Left lung (tissue), 4 donors: ENCODE measurements at regions not wholly inside any gene's neighbourhood (a gene's known extent, or its start where the extent isn't known, plus 50 kb on each side); places are given as distances from the start of the nearest gene placed in this dataset.
A peak's percentile ranks its signal among the peaks of the same experiment; 100 is the strongest.

ENCODE experiments used
- ATAC-seq: fragments of 200-7000 bp; cut with Tn5 transposase; one replicate; pipeline ENCODE4 v1.9.1; 2020; ENCODE audit warnings: moderate library complexity
- DNase-seq, 4 donors: peaks; one replicate each; pipeline ENCODE4 v3.0.0-alpha.2; 2013 to 2020
- H3K27ac ChIP-seq, 2 donors: fragments of 200-600 bp; sonication (generic) in 1 of 2; one replicate each; pipeline versions ENCODE4 v1.5.0 to v1.8.0; 2020 to 2021
- H3K27me3 ChIP-seq, 2 donors: fragments of 200-600 bp; sonication (generic) in 1 of 2; one replicate each; pipeline versions ENCODE4 v1.5.0 to v1.8.0; 2020 to 2021
- H3K36me3 ChIP-seq, 2 donors: fragments of 200-600 bp; sonication (generic) in 1 of 2; one replicate each; pipeline versions ENCODE4 v1.5.0 to v1.8.0; 2020 to 2021
- H3K4me1 ChIP-seq, 2 donors: fragments of 200-600 bp; one replicate each; pipeline ENCODE4 v1.8.0; 2021
- H3K4me3 ChIP-seq, 2 donors: fragments of 200-600 bp; sonication (generic) in 1 of 2; one replicate each; pipeline versions ENCODE4 v1.5.0 to v1.8.0; 2020 to 2021; ENCODE audit warnings: mild to moderate bottlenecking in 1 of 2
- H3K9me3 ChIP-seq, 2 donors: fragments of 200-600 bp; sonication (generic) in 1 of 2; one replicate each; pipeline versions ENCODE4 v1.5.0 to v1.8.0; 2020 to 2021
- intact Hi-C, 2 donors: fragments of 100-400 bp; cut with DNase I; formaldehyde crosslinking; loops; one replicate each; pipeline versions ENCODE4 v1.11.2 to v1.14.2; 2022
- TF ChIP-seq, protein P1 (sequence below), 2 donors: fragments of 200-600 bp; sonication (generic) in 1 of 2; IDR thresholded peaks; one replicate each; pipeline versions ENCODE4 v1.5.0 to v1.8.0; 2021; ENCODE audit warnings: antibody characterized with exemption in 2 of 2
- donor health status: DM: no; HTN: yes; CAD: no.
- donor health status: DM: no; HTN: no; CAD: no.

DNA sequence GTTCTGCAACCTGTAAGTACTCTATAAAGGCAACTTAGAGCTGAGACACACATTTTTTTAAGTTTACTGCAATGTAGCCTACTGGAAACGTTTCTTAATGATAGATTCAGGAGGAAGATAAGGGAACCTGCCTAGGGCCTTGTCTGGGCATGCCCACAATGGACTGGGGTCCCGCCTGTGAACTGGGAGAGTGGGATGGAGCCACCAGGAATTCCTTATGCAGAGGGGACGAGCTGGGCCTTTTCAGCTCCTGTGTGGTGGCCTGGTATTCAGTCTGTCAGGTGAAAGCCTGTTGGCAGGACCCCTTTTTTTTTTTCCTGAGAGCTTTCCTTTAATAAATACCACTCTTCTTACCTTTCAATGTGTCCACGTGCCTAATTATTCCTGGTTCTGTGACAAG is 384.4 kb upstream of the ZWINT start:
- Histone ChIP-seq H3K36me3 (no peaks in the 10 kb centered on the region), H3K27me3 (no peaks in the 10 kb centered on the region), H3K27ac (no peak overlapping the region), H3K4me1 (no peaks in the 10 kb centered on the region), H3K9me3 (no peaks in the 10 kb centered on the region), H3K4me3 (no peak overlapping the region)
- intact Hi-C loops = no loop called here
- TF ChIP-seq, protein P1, sequence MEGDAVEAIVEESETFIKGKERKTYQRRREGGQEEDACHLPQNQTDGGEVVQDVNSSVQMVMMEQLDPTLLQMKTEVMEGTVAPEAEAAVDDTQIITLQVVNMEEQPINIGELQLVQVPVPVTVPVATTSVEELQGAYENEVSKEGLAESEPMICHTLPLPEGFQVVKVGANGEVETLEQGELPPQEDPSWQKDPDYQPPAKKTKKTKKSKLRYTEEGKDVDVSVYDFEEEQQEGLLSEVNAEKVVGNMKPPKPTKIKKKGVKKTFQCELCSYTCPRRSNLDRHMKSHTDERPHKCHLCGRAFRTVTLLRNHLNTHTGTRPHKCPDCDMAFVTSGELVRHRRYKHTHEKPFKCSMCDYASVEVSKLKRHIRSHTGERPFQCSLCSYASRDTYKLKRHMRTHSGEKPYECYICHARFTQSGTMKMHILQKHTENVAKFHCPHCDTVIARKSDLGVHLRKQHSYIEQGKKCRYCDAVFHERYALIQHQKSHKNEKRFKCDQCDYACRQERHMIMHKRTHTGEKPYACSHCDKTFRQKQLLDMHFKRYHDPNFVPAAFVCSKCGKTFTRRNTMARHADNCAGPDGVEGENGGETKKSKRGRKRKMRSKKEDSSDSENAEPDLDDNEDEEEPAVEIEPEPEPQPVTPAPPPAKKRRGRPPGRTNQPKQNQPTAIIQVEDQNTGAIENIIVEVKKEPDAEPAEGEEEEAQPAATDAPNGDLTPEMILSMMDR (IDR thresholded peaks at IDR 0.05) = no peak
- no peak for DNase-seq
- ATAC-seq = no peak

DNA sequence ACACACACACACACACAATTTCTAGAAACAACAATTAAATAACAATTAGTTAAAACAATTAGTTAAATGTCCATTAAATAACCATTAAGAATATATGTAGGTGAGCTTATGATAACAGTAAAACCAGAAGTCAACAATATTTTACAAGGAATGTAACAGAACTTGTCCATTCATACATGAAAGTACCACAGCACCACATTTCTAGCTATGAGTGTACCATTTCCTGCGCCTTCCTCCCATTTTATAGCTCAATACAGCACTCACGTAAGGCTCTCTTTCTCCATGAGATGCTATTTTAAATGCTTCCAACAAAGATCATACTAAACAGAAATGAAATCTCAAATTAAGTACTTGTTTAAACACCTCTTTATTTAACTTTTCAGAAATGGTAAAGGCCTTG is 367.3 kb upstream of the ZWINT start:
- Histone ChIP-seq H3K9me3 (peaks cover 0 to 11% of the 10 kb centered on the region in 2 donors), H3K36me3 (no peaks in the 10 kb centered on the region), H3K27ac (no peak overlapping the region), H3K4me1 (no peaks in the 10 kb centered on the region), H3K4me3 (no peak overlapping the region), H3K27me3 (no peaks in the 10 kb centered on the region)
- intact Hi-C loops = no loop called here
- ATAC-seq (no peak), DNase-seq (no peak)
- TF ChIP-seq, protein P1 (IDR thresholded peaks at IDR 0.05) = no peak

GRCh38 chr10:56722912-56723311 is 361.9 kb upstream of the ZWINT start:
- Histone ChIP-seq H3K27me3 (no peaks in the 10 kb centered on the region), H3K27ac (no peak overlapping the region), H3K4me1 (no peaks in the 10 kb centered on the region), H3K4me3 (no peak overlapping the region), H3K36me3 (no peaks in the 10 kb centered on the region), H3K9me3 (peaks cover 0 to 10% of the 10 kb centered on the region in 2 donors)
- TF ChIP-seq, protein P1 (IDR thresholded peaks at IDR 0.05) = no peak
- ATAC-seq (no peak), DNase-seq (peak in 1 of 4 donors; percentile 9)
- intact Hi-C loops = no loop called here

GRCh38 chr10:56715262-56715661 is 354.2 kb upstream of the ZWINT start:
- Histone ChIP-seq H3K36me3 (no peaks in the 10 kb centered on the region), H3K9me3 (no peaks in the 10 kb centered on the region), H3K4me3 (no peak overlapping the region), H3K27ac (no peak overlapping the region), H3K27me3 (no peaks in the 10 kb centered on the region), H3K4me1 (no peaks in the 10 kb centered on the region)
- intact Hi-C loops = no loop called here
- no peak for DNase-seq
- TF ChIP-seq, protein P1 (IDR thresholded peaks at IDR 0.05) = no peak
- ATAC-seq = no peak

DNA sequence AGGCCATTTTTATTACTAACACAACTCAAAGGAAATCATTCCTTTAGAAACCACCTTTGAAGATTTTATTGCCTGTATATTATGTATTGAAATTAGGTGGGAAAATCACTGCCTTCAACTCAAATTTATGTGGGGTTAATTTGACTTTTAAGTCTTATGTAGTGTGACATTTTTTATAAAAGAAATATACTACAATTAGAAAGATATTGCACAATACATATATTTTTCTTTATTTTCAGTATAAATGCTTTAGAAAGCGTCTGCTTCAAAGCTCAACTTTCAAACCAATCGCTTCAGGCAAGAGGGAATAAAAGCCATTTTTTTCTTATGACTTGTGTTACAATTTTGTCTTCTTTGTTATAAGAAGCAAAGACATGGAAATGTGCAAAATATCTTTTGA is 337.4 kb upstream of the ZWINT start:
- Histone ChIP-seq H3K27ac (no peak overlapping the region), H3K27me3 (no peaks in the 10 kb centered on the region), H3K4me1 (no peaks in the 10 kb centered on the region), H3K9me3 (no peaks in the 10 kb centered on the region), H3K4me3 (no peak overlapping the region), H3K36me3 (no peaks in the 10 kb centered on the region)
- intact Hi-C loops = no loop called here
- no peak for DNase-seq
- no peak for ATAC-seq
- TF ChIP-seq, protein P1 (IDR thresholded peaks at IDR 0.05) = no peak
